ENCODE measurements at regions not wholly inside any gene's neighbourhood (a gene's known extent, or its start where the extent isn't known, plus 50 kb on each side); places are given as distances from the start of the nearest gene placed in this dataset.

- peaks cover 72% of the 10 kb centered on the region for H3K4me1 Mint-ChIP-seq (ENCODE audit: low read depth)
- H3K9me3 Mint-ChIP-seq, result no peaks in the 10 kb centered on the region
- TF ChIP-seq CTCF (IDR thresholded peaks at IDR 0.05), result no peak
- peak overlapping the region; percentile 80 for H3K27ac Mint-ChIP-seq
- no peak for DNase-seq
- H3K27me3 Mint-ChIP-seq (ENCODE audit: insufficient read depth), result peaks cover 4% of the 10 kb centered on the region
- H3K36me3 Mint-ChIP-seq (ENCODE audit: low read depth), result no peaks in the 10 kb centered on the region
- H3K4me3 Mint-ChIP-seq, result no peak overlapping the region
These were observed 50.4 kb downstream of the RTL9 start for GRCh38 chrX:110408949-110409588.

- Mint-ChIP-seq H3K4me1 (ENCODE audit: low read depth) (peaks cover 72% of the 10 kb centered on the region), H3K9me3 (no peaks in the 10 kb centered on the region), H3K27me3 (ENCODE audit: insufficient read depth) (peaks cover 4% of the 10 kb centered on the region), H3K4me3 (no peak overlapping the region), H3K27ac (peak overlapping the region; percentile 80), H3K36me3 (ENCODE audit: low read depth) (no peaks in the 10 kb centered on the region)
- no peak for TF ChIP-seq CTCF (IDR thresholded peaks at IDR 0.05)
- DNase-seq, result peak; percentile 70
These were observed 51.3 kb downstream of the RTL9 start for GRCh38 chrX:110409925-110410324.

DNA sequence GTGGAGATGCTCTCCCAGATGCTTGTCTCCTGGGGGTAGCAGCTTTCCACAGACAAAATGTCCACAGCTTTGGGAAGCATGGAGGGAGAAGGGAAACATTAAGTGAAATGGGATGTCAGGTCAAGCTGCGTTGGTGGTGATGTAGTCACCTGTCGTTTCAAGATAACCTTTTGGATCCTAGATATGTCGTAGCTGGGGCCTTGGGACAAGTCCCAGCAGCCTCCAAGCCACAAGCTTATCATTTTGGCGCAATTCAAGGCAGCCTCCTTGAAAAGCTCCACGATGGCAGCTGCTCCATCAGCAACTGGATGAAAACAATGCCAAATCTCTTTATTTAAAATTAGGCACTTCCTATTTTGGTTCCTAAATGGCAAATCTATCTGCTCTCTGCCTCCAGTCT lies 52.0 kb downstream of the RTL9 start:
- no peaks in the 10 kb centered on the region for H3K36me3 Mint-ChIP-seq (ENCODE audit: low read depth)
- no peak for TF ChIP-seq CTCF (IDR thresholded peaks at IDR 0.05)
- H3K27me3 Mint-ChIP-seq (ENCODE audit: insufficient read depth), result peaks cover 4% of the 10 kb centered on the region
- H3K9me3 Mint-ChIP-seq, result no peaks in the 10 kb centered on the region
- H3K27ac Mint-ChIP-seq, result peak overlapping the region; percentile 80
- peaks cover 78% of the 10 kb centered on the region for H3K4me1 Mint-ChIP-seq (ENCODE audit: low read depth)
- H3K4me3 Mint-ChIP-seq, result no peak overlapping the region
- no peak for DNase-seq

DNA sequence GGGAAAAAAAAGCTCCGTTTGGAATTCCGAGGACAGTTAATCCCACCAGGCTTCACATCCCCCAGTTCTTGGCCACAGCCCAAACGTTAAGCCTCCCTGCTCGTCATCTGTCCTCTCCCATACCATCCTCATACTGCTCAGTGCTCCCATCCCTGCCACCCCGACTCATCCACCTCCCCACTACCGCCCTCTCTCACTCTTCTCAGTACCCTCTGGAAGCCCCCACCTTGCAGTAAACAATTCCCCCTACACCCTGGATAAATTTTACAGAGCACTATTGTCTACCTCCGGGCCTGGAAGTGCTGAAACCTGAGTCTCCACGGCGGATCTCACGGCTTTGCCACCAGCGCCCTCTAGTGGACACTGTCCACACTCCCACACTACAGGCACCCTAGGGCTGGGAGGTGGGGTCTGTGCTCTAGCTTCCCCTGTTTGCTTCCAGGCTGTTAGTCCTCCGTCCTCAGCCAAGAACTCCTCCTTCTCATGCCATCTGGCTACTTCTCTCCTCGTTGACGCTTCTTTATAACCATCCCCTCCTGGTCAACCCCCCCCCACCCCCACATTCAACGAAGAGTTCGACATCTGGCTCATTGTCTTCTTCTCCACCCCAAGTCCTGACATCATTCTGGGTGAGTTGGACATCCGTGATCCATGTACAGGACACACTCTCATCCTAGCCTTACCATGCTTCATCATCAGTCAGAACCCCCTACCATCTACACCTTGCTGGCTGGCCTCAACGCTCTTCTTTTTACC lies 54.5 kb downstream of the RTL9 start:
- Mint-ChIP-seq H3K9me3 (no peaks in the 10 kb centered on the region), H3K36me3 (ENCODE audit: low read depth) (no peaks in the 10 kb centered on the region), H3K27ac (peak overlapping the region; percentile 83), H3K4me3 (peak overlapping the region; percentile 73), H3K4me1 (ENCODE audit: low read depth) (peaks cover 94% of the 10 kb centered on the region), H3K27me3 (ENCODE audit: insufficient read depth) (peaks cover 2% of the 10 kb centered on the region)
- TF ChIP-seq CTCF (IDR thresholded peaks at IDR 0.05), result peak; percentile 89
- DNase-seq, result peak; percentile 35

DNA sequence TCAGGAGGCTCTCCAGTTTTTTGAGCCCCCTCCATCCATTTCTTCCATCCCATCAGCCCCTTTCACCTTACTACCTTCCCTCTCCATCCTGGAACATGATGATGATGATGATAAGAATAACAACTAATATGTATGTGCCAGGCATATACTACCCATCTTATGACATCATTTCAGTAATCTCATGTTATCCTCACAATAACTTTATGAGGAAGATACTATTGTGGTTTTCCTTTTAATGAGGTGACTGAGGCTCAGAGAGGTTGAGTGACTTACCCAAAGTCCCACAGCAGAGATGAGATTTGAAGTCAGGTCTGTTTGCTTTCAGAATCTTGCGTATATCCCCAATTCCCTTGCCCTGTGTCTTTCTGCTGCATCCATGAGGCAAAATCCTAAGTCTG lies 55.1 kb downstream of the RTL9 start:
- H3K9me3 Mint-ChIP-seq, result no peaks in the 10 kb centered on the region
- TF ChIP-seq CTCF (IDR thresholded peaks at IDR 0.05), result no peak

More for the DNA sequence above, 55.1 kb downstream of the RTL9 start:
- Mint-ChIP-seq H3K27me3 (ENCODE audit: insufficient read depth) (peaks cover 2% of the 10 kb centered on the region), H3K4me1 (ENCODE audit: low read depth) (peaks cover 95% of the 10 kb centered on the region), H3K27ac (peak overlapping the region; percentile 83), H3K36me3 (ENCODE audit: low read depth) (no peaks in the 10 kb centered on the region), H3K4me3 (no peak overlapping the region)
- DNase-seq, result no peak
